ENCODE measurements at regions not wholly inside any gene's neighbourhood (a gene's known extent, or its start where the extent isn't known, plus 50 kb on each side); places are given as distances from the start of the nearest gene placed in this dataset.
"Not testable (repeated sequence)": the region's sequence is repeated elsewhere in the genome, so short reads cannot be mapped to it uniquely, and the experiment has no call there.

GRCh38 chr12:9455516-9455915, 152.2 kb downstream of the KLRB1 start:
- not testable (repeated sequence) for TF ChIP-seq CTCF (IDR thresholded peaks at IDR 0.05; ENCODE audit: control extremely low read depth in 1 of 3, insufficient read depth in 1 of 3, low read depth in 1 of 3, low read length in 3 of 3); RNF2 (IDR thresholded peaks at IDR 0.05; ENCODE audit: borderline replicate concordance, low read depth, low read length, missing control alignments, poor library complexity, severe bottlenecking); TAF7 (optimal IDR thresholded peaks at IDR 0.05; ENCODE audit: borderline replicate concordance, low read depth, low read length); MAX (IDR thresholded peaks at IDR 0.05)
